ENCODE measurements at regions not wholly inside any gene's neighbourhood (a gene's known extent, or its start where the extent isn't known, plus 50 kb on each side); places are given as distances from the start of the nearest gene placed in this dataset.

DNA sequence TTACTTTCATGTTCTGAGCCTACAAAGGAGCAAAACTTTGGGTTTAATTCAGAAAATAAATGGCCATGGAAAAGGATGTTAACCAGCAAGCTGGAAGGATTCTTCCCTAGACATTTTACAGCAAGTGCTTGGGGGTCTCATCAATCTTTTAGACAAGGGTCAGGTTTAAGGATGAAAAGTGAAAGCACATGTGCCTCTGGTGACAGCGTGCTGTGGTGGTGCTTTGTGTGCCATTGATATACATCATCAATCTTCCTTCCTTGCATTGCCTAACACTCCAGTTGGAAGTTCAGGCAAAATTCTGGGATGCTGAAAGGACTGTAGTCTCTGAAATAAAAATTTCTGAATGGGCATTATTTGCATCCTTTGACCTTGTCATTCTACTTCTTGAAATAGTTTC, 171.2 kb downstream of the KCNE4 start:
- Histone ChIP-seq H3K27ac (peak overlapping the region; percentile 35 to 58; a peak in 4 of 6 replicates), H3K4me2 (no peak overlapping the region; the same call in 2 of the 3 replicates), H3K9me3 (no peaks in the 10 kb centered on the region), H3K4me3 (no peak overlapping the region), H3K4me1 (peaks cover 18% of the 10 kb centered on the region)
- ChIA-PET CTCF (no interaction called here), POLR2A (interaction anchor here (0.6 kb wide), 1 partner anchor 166 kb away, joined by 3 read pairs; no protein-coding TSS in a partner anchor)
- DNase-seq (ENCODE audit: low read depth in 1 of 2, low spot score in 1 of 2) (no peak), ATAC-seq (no peak), FAIRE-seq (no peak)
- TF ChIP-seq, protein P1, sequence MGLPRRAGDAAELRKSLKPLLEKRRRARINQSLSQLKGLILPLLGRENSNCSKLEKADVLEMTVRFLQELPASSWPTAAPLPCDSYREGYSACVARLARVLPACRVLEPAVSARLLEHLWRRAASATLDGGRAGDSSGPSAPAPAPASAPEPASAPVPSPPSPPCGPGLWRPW (IDR thresholded peaks at IDR 0.05), result no peak
- TF ChIP-seq, protein P2, sequence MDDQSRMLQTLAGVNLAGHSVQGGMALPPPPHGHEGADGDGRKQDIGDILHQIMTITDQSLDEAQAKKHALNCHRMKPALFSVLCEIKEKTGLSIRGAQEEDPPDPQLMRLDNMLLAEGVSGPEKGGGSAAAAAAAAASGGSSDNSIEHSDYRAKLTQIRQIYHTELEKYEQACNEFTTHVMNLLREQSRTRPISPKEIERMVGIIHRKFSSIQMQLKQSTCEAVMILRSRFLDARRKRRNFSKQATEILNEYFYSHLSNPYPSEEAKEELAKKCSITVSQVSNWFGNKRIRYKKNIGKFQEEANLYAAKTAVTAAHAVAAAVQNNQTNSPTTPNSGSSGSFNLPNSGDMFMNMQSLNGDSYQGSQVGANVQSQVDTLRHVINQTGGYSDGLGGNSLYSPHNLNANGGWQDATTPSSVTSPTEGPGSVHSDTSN (IDR thresholded peaks at IDR 0.05), result no peak
- TF ChIP-seq, protein P3, sequence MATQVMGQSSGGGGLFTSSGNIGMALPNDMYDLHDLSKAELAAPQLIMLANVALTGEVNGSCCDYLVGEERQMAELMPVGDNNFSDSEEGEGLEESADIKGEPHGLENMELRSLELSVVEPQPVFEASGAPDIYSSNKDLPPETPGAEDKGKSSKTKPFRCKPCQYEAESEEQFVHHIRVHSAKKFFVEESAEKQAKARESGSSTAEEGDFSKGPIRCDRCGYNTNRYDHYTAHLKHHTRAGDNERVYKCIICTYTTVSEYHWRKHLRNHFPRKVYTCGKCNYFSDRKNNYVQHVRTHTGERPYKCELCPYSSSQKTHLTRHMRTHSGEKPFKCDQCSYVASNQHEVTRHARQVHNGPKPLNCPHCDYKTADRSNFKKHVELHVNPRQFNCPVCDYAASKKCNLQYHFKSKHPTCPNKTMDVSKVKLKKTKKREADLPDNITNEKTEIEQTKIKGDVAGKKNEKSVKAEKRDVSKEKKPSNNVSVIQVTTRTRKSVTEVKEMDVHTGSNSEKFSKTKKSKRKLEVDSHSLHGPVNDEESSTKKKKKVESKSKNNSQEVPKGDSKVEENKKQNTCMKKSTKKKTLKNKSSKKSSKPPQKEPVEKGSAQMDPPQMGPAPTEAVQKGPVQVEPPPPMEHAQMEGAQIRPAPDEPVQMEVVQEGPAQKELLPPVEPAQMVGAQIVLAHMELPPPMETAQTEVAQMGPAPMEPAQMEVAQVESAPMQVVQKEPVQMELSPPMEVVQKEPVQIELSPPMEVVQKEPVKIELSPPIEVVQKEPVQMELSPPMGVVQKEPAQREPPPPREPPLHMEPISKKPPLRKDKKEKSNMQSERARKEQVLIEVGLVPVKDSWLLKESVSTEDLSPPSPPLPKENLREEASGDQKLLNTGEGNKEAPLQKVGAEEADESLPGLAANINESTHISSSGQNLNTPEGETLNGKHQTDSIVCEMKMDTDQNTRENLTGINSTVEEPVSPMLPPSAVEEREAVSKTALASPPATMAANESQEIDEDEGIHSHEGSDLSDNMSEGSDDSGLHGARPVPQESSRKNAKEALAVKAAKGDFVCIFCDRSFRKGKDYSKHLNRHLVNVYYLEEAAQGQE (IDR thresholded peaks at IDR 0.05), result no peak
- TF ChIP-seq TP53 (CRISPR knock-in tag; IDR thresholded peaks at IDR 0.05) (no peak), POLR2AphosphoS2 (conservative IDR thresholded peaks at IDR 0.05; ENCODE audit: low read length) (no peak), ESRRA (IDR thresholded peaks at IDR 0.05; ENCODE audit: borderline replicate concordance, low read length) (no peak), FOSL2 (IDR thresholded peaks at IDR 0.05) (no peak), FOSL2 (CRISPR knock-in tag; IDR thresholded peaks at IDR 0.05) (no peak), RARB (CRISPR knock-in tag; IDR thresholded peaks at IDR 0.05) (no peak), RAD21 (conservative IDR thresholded peaks at IDR 0.05 in 1 of 2, IDR thresholded peaks at IDR 0.05 in 1 of 2) (no peak), ZFP36 (IDR thresholded peaks at IDR 0.05; ENCODE audit: borderline replicate concordance, partially characterized antibody) (no peak), CBX8 (IDR thresholded peaks at IDR 0.05) (no peak), ZC3H11A (IDR thresholded peaks at IDR 0.05) (no peak), CBX2 (IDR thresholded peaks at IDR 0.05; ENCODE audit: borderline replicate concordance, low read depth) (no peak), MYC (IDR thresholded peaks at IDR 0.05; ENCODE audit: borderline replicate concordance, low read length) (no peak), RNF2 (IDR thresholded peaks at IDR 0.05; ENCODE audit: borderline replicate concordance, low read depth) (no peak)
- TF ChIP-seq, protein P4, sequence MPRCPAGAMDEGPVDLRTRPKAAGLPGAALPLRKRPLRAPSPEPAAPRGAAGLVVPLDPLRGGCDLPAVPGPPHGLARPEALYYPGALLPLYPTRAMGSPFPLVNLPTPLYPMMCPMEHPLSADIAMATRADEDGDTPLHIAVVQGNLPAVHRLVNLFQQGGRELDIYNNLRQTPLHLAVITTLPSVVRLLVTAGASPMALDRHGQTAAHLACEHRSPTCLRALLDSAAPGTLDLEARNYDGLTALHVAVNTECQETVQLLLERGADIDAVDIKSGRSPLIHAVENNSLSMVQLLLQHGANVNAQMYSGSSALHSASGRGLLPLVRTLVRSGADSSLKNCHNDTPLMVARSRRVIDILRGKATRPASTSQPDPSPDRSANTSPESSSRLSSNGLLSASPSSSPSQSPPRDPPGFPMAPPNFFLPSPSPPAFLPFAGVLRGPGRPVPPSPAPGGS (IDR thresholded peaks at IDR 0.05), result no peak
- TF ChIP-seq, protein P5, sequence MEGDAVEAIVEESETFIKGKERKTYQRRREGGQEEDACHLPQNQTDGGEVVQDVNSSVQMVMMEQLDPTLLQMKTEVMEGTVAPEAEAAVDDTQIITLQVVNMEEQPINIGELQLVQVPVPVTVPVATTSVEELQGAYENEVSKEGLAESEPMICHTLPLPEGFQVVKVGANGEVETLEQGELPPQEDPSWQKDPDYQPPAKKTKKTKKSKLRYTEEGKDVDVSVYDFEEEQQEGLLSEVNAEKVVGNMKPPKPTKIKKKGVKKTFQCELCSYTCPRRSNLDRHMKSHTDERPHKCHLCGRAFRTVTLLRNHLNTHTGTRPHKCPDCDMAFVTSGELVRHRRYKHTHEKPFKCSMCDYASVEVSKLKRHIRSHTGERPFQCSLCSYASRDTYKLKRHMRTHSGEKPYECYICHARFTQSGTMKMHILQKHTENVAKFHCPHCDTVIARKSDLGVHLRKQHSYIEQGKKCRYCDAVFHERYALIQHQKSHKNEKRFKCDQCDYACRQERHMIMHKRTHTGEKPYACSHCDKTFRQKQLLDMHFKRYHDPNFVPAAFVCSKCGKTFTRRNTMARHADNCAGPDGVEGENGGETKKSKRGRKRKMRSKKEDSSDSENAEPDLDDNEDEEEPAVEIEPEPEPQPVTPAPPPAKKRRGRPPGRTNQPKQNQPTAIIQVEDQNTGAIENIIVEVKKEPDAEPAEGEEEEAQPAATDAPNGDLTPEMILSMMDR (IDR thresholded peaks at IDR 0.05), result no peak
- WGBS (ENCODE audit: missing lambda C conversion rate), result 84% methylated on average over 1 of the region's 1 CpG

DNA sequence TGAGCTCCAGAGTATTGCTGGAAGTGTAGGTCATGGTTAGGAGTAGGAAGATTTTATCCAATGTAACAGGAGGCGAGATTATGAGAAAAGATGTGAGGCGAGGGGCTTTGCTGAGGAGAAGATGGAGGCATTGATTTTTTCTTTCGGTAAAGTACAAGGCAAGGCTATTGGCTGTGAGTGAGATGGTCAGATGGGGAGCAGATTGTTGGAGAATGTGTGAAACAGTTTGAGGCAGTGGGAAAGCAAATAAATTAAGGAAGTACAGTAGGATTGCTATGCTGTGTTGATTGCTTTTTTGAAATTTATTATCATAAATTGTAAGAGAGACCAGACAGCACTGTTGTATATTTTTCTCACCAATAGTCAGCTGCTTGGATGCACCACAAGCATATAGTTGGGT, 173.3 kb downstream of the KCNE4 start:
- DNase-seq (ENCODE audit: low read depth in 1 of 2, low spot score in 1 of 2) (no peak), FAIRE-seq (no peak), ATAC-seq (no peak)
- ChIA-PET CTCF (interaction anchor here (1.4 to 2.0 kb wide), 2 partner anchors 11 to 253 kb away, joined by 3 to 6 read pairs; no protein-coding TSS in a partner anchor), POLR2A (no interaction called here)
- 90% methylated on average over 3 of the region's 3 CpGs for WGBS (ENCODE audit: missing lambda C conversion rate)
- H3K9me3 ChIP-seq, result no peaks in the 10 kb centered on the region
- H3K27ac ChIP-seq, result no peak overlapping the region
- TF ChIP-seq RFX5 (IDR thresholded peaks at IDR 0.05) (no peak), NFE2L2 (conservative IDR thresholded peaks at IDR 0.05; ENCODE audit: low read length) (no peak)
- H3K4me2 ChIP-seq, result no peak overlapping the region
- H3K4me3 ChIP-seq, result no peak overlapping the region
- peaks cover 18% of the 10 kb centered on the region for H3K4me1 ChIP-seq

Data from A549 (cell line).